Left lung (tissue), 4 donors: ENCODE measurements at regions not wholly inside any gene's neighbourhood (a gene's known extent, or its start where the extent isn't known, plus 50 kb on each side); places are given as distances from the start of the nearest gene placed in this dataset.

Experiments
- ATAC-seq: fragments of 200-7000 bp; cut with Tn5 transposase; one replicate; pipeline ENCODE4 v1.9.1; 2020; ENCODE audit warnings: moderate library complexity
- DNase-seq, 4 donors: peaks; one replicate each; pipeline ENCODE4 v3.0.0-alpha.2; 2013 to 2020
- H3K27ac ChIP-seq, 2 donors: fragments of 200-600 bp; sonication (generic) in 1 of 2; one replicate each; pipeline versions ENCODE4 v1.5.0 to v1.8.0; 2020 to 2021
- H3K27me3 ChIP-seq, 2 donors: fragments of 200-600 bp; sonication (generic) in 1 of 2; one replicate each; pipeline versions ENCODE4 v1.5.0 to v1.8.0; 2020 to 2021
- H3K36me3 ChIP-seq, 2 donors: fragments of 200-600 bp; sonication (generic) in 1 of 2; one replicate each; pipeline versions ENCODE4 v1.5.0 to v1.8.0; 2020 to 2021
- H3K4me1 ChIP-seq, 2 donors: fragments of 200-600 bp; one replicate each; pipeline ENCODE4 v1.8.0; 2021
- H3K4me3 ChIP-seq, 2 donors: fragments of 200-600 bp; sonication (generic) in 1 of 2; one replicate each; pipeline versions ENCODE4 v1.5.0 to v1.8.0; 2020 to 2021; ENCODE audit warnings: mild to moderate bottlenecking in 1 of 2
- H3K9me3 ChIP-seq, 2 donors: fragments of 200-600 bp; sonication (generic) in 1 of 2; one replicate each; pipeline versions ENCODE4 v1.5.0 to v1.8.0; 2020 to 2021
- intact Hi-C, 2 donors: fragments of 100-400 bp; cut with DNase I; formaldehyde crosslinking; loops; one replicate each; pipeline versions ENCODE4 v1.11.2 to v1.14.2; 2022
- TF ChIP-seq, protein P1 (sequence below), 2 donors: fragments of 200-600 bp; sonication (generic) in 1 of 2; IDR thresholded peaks; one replicate each; pipeline versions ENCODE4 v1.5.0 to v1.8.0; 2021; ENCODE audit warnings: antibody characterized with exemption in 2 of 2
- donor health status: DM: no; HTN: yes; CAD: no.
- donor health status: DM: no; HTN: no; CAD: no.

DNA sequence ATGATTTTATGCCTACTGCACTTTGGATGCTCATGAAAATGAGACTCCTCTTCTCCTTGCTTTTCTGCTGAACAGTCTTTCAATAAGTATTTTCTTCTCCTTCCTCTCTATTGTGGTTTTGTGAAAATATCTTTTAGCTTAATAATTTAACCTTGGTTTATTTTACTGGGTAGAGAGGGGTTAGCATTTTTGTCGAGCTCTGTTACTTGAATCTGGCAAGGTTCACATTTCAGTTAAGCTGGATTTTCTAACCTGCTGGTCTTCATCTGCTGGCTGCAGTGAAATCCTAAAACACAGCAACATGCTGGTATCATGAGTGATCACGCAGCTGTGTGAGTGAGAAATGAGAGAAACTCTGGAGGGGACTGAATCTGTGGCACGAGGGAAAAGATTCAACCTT is 222.7 kb upstream of the NOX3 start:
- H3K4me1 ChIP-seq, result no peaks in the 10 kb centered on the region
- H3K9me3 ChIP-seq, result no peaks in the 10 kb centered on the region
- ATAC-seq, result no peak
- H3K36me3 ChIP-seq, result no peaks in the 10 kb centered on the region
- no peak overlapping the region for H3K4me3 ChIP-seq
- TF ChIP-seq, protein P1, sequence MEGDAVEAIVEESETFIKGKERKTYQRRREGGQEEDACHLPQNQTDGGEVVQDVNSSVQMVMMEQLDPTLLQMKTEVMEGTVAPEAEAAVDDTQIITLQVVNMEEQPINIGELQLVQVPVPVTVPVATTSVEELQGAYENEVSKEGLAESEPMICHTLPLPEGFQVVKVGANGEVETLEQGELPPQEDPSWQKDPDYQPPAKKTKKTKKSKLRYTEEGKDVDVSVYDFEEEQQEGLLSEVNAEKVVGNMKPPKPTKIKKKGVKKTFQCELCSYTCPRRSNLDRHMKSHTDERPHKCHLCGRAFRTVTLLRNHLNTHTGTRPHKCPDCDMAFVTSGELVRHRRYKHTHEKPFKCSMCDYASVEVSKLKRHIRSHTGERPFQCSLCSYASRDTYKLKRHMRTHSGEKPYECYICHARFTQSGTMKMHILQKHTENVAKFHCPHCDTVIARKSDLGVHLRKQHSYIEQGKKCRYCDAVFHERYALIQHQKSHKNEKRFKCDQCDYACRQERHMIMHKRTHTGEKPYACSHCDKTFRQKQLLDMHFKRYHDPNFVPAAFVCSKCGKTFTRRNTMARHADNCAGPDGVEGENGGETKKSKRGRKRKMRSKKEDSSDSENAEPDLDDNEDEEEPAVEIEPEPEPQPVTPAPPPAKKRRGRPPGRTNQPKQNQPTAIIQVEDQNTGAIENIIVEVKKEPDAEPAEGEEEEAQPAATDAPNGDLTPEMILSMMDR (IDR thresholded peaks at IDR 0.05), result no peak
- DNase-seq, result no peak
- intact Hi-C loops, result no loop called here
- H3K27me3 ChIP-seq, result no peaks in the 10 kb centered on the region
- no peak overlapping the region for H3K27ac ChIP-seq

DNA sequence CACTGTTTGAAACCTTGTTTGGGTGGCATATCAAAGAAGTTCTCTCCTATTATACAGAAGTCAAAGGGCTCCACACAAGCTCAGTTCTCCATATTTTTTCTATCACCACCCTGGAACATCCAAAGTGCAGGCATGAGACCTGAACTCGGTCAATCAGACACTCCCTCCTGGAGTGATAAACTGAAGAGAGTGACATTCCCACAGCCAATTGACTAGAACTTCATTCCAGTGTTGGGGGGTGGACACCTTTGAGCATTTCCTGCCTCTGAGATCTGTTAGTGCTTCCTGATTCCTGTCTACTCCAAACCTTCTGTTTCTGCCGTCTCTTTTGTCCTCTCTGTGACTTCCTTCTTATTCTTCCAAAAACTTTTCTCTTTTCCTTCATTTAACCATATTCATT is 220.7 kb upstream of the NOX3 start:
- intact Hi-C loops, result no loop called here
- TF ChIP-seq, protein P1 (IDR thresholded peaks at IDR 0.05), result no peak
- Histone ChIP-seq H3K27me3 (no peaks in the 10 kb centered on the region), H3K4me3 (no peak overlapping the region), H3K27ac (no peak overlapping the region), H3K9me3 (peaks cover 0 to 2% of the 10 kb centered on the region in 2 donors), H3K36me3 (no peaks in the 10 kb centered on the region), H3K4me1 (no peaks in the 10 kb centered on the region)
- DNase-seq (no peak), ATAC-seq (no peak)

DNA sequence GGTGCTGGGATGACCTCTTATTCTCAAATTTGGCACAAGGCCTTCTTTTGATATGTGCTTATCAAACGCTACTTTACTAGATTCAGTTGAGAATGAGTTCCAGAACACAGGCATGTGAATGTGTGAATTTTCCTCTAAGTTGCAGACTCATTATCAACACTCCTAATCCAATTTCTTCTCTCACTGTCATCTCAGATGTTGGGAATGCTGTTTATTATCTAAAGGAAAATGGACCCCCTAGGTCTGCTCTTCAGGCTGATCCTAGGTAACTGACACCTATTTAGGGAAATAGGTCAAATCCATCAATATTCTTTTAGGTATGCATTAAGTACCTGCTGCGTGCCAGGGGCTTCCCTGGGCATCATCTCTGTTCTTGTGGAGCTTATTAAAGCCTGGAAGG is 215.0 kb upstream of the NOX3 start:
- TF ChIP-seq, protein P1 (IDR thresholded peaks at IDR 0.05), result no peak

DNA sequence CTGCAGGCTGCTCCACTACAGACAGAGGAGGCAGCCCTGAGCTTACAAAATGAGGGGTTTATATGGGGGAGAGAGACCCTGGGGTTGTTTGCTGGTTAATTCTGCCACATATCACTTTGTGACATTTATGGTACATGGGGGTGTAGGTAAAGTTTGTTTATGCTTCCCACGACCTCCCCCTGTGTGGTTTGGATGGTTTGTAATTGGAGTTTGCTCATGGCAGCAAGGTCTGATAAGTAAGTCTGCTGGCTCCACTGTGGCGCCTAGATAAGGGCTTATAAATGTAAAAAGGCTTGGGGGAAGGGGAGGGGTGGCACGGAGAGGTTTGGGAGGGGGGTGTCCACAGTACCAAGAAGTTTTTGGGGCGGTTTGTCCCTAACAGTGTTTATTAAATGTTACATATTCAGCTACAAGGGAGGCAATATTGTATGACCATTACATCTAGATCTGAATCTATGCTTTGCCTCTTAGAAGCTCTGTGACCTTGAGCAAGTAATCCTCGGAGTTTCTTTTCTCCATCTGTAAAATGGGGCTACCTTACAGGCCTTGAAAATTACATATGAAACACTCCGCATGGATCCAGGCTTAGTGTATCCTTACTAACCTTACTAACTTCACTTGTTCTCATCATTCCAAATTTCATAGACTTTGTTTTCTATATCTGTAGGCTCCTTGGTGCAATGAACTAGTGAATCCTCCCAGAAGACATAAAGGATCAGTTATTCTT is 204.8 kb upstream of the NOX3 start:
- H3K4me3 ChIP-seq, result no peak overlapping the region
- no peak overlapping the region for H3K27ac ChIP-seq
- no peaks in the 10 kb centered on the region for H3K9me3 ChIP-seq
- DNase-seq (no peak), ATAC-seq (no peak)
- no peaks in the 10 kb centered on the region for H3K27me3 ChIP-seq
- H3K4me1 ChIP-seq, result no peaks in the 10 kb centered on the region
- H3K36me3 ChIP-seq, result no peaks in the 10 kb centered on the region
- intact Hi-C loops, result no loop called here
- TF ChIP-seq, protein P1 (IDR thresholded peaks at IDR 0.05), result no peak

More for the DNA sequence above, 215.0 kb upstream of the NOX3 start:
- ATAC-seq, result no peak
- no peak overlapping the region for H3K4me3 ChIP-seq
- H3K27ac ChIP-seq, result no peak overlapping the region
- H3K9me3 ChIP-seq, result peaks cover 0 to 2% of the 10 kb centered on the region in 2 donors
- H3K27me3 ChIP-seq, result no peaks in the 10 kb centered on the region
- no peak for DNase-seq
- intact Hi-C loops, result no loop called here
- H3K4me1 ChIP-seq, result no peaks in the 10 kb centered on the region
- no peaks in the 10 kb centered on the region for H3K36me3 ChIP-seq

DNA sequence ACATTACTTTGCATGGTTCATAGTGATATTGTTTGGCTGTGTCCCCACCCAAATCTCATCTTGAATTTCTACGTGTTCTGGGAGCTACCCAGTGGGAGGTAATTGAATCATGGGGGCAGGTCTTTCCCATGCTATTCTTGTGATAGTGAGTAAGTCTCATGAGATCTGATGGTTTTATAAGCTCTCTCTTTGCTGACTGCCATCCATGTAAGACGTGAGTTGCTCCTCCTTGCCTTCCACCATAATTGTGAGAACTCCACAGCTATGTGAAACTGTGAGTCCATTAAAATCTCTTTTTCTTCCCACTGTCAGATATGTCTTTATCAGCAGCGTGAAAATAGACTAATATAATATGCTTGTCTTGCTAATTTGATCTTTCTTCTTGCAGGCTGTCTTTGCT is 200.4 kb upstream of the NOX3 start:
- TF ChIP-seq, protein P1 (IDR thresholded peaks at IDR 0.05), result no peak
- Histone ChIP-seq H3K9me3 (peaks cover 0 to 4% of the 10 kb centered on the region in 2 donors), H3K4me3 (no peak overlapping the region), H3K27me3 (no peaks in the 10 kb centered on the region), H3K36me3 (no peaks in the 10 kb centered on the region), H3K27ac (no peak overlapping the region), H3K4me1 (no peaks in the 10 kb centered on the region)
- ATAC-seq, result no peak
- DNase-seq, result no peak
- intact Hi-C loops, result no loop called here
